ENCODE measurements at regions not wholly inside any gene's neighbourhood (a gene's known extent, or its start where the extent isn't known, plus 50 kb on each side); places are given as distances from the start of the nearest gene placed in this dataset.

DNA sequence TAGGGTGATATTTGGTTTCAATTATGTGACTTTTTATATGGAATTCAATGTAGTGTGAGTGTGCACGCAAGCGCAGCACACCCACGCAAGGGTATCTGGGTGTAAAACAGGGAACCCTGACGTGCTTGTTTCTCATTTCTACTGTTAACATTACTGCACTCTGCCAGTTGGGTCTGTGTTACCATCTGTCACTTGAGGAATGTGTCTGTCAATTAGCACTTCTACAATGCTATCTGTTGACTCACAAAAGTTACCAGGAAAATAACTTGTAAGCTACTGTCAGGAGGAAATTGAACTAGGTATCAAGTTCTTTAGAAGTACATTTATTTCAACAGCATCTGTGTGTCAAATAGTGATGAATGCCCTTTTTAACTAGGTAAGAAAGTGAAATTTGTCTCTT, 695.5 kb upstream of the LRFN5 start:
- H3F3A ChIP-seq (replicated peaks; ENCODE audit: insufficient read depth): no peaks in the 10 kb centered on the region
- no peaks in the 10 kb centered on the region for H3K4me1 ChIP-seq (ENCODE audit: control insufficient read depth in 1 of 2, insufficient read depth in 2 of 2, low read depth in 1 of 2, low read length in 1 of 2)
- H3K9ac ChIP-seq: no peak overlapping the region
- DNase-seq: no peak
- ChIA-PET CTCF (no interaction called here), POLR2A (no interaction called here)
- no peak overlapping the region for H3K4me2 ChIP-seq
- TF ChIP-seq, protein P1, sequence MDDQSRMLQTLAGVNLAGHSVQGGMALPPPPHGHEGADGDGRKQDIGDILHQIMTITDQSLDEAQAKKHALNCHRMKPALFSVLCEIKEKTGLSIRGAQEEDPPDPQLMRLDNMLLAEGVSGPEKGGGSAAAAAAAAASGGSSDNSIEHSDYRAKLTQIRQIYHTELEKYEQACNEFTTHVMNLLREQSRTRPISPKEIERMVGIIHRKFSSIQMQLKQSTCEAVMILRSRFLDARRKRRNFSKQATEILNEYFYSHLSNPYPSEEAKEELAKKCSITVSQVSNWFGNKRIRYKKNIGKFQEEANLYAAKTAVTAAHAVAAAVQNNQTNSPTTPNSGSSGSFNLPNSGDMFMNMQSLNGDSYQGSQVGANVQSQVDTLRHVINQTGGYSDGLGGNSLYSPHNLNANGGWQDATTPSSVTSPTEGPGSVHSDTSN (IDR thresholded peaks at IDR 0.05): no peak
- TF ChIP-seq MXI1 (IDR thresholded peaks at IDR 0.05; ENCODE audit: low read depth, low read length): no peak
- no peak for TF ChIP-seq TCF12 (IDR thresholded peaks at IDR 0.05)
- H3K4me3 ChIP-seq (ENCODE audit: low read depth in 2 of 2, low read length in 1 of 2): no peak overlapping the region
- H2AFZ ChIP-seq (ENCODE audit: low read depth): no peak overlapping the region
- no peaks in the 10 kb centered on the region for H3K9me3 ChIP-seq
- H3K9me2 ChIP-seq: no peaks in the 10 kb centered on the region
- WGBS (ENCODE audit: low lambda C conversion rate): 30% methylated on average over 4 of the region's 4 CpGs
- no peaks in the 10 kb centered on the region for H3K79me2 ChIP-seq (ENCODE audit: insufficient read depth)
- H4K20me1 ChIP-seq (ENCODE audit: insufficient read depth): no peaks in the 10 kb centered on the region
- no peaks in the 10 kb centered on the region for H3K36me3 ChIP-seq (replicated peaks in 1 of 2; ENCODE audit: control insufficient read depth in 1 of 2, insufficient read depth in 2 of 2, low read length in 1 of 2)
- no peaks in the 10 kb centered on the region for H3K27me3 ChIP-seq (ENCODE audit: insufficient read depth)
- H3K27ac ChIP-seq (ENCODE audit: low read depth in 2 of 2, low read length in 1 of 2): no peak overlapping the region

DNA sequence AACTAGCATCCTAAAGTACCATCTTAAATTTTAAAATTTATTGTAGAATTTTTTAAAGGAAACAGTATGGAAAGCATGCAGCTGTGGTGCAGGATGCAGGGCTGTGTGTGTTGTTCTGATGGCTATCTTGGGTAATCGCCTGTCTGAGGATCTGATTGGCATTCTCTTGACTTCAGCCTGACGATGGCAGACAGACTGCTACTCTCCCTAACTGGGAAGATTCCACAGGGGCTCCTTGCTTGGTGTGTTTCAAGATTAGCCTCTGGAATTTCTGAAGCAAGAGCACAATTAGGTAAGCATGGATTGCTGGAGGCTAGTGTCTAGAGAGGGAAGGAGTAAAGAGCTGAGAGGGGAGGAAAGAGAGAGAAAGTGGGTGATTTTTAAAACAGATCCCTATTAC, 696.8 kb upstream of the LRFN5 start:
- no peaks in the 10 kb centered on the region for H3K9me3 ChIP-seq
- H3K9me2 ChIP-seq: no peaks in the 10 kb centered on the region
- H3K9ac ChIP-seq: no peak overlapping the region
- no peak overlapping the region for H3K4me3 ChIP-seq (ENCODE audit: low read depth in 2 of 2, low read length in 1 of 2)
- no peaks in the 10 kb centered on the region for H3K27me3 ChIP-seq (ENCODE audit: insufficient read depth)
- no peaks in the 10 kb centered on the region for H3K4me1 ChIP-seq (ENCODE audit: control insufficient read depth in 1 of 2, insufficient read depth in 2 of 2, low read depth in 1 of 2, low read length in 1 of 2)
- no peaks in the 10 kb centered on the region for H3K36me3 ChIP-seq (replicated peaks in 1 of 2; ENCODE audit: control insufficient read depth in 1 of 2, insufficient read depth in 2 of 2, low read length in 1 of 2)
- H3F3A ChIP-seq (replicated peaks; ENCODE audit: insufficient read depth): no peaks in the 10 kb centered on the region
- H3K4me2 ChIP-seq: no peak overlapping the region
- ChIA-PET CTCF (no interaction called here), POLR2A (no interaction called here)
- no peak overlapping the region for H3K27ac ChIP-seq (ENCODE audit: low read depth in 2 of 2, low read length in 1 of 2)
- H2AFZ ChIP-seq (ENCODE audit: low read depth): no peak overlapping the region
- 0% methylated on average over 2 of the region's 2 CpGs for WGBS (ENCODE audit: low lambda C conversion rate)
- DNase-seq: peak; percentile 0
- no peaks in the 10 kb centered on the region for H3K79me2 ChIP-seq (ENCODE audit: insufficient read depth)
- TF ChIP-seq MAX (IDR thresholded peaks at IDR 0.05; ENCODE audit: low read depth) (no peak), JUND (IDR thresholded peaks at IDR 0.05) (no peak), TCF12 (IDR thresholded peaks at IDR 0.05) (no peak), POLR2AphosphoS5 (IDR thresholded peaks at IDR 0.05; ENCODE audit: low read depth, low read length) (no peak), RCOR1 (IDR thresholded peaks at IDR 0.05; ENCODE audit: low read length) (no peak), FOXM1 (IDR thresholded peaks at IDR 0.05; ENCODE audit: low read depth) (no peak)
- no peaks in the 10 kb centered on the region for H4K20me1 ChIP-seq (ENCODE audit: insufficient read depth)

DNA sequence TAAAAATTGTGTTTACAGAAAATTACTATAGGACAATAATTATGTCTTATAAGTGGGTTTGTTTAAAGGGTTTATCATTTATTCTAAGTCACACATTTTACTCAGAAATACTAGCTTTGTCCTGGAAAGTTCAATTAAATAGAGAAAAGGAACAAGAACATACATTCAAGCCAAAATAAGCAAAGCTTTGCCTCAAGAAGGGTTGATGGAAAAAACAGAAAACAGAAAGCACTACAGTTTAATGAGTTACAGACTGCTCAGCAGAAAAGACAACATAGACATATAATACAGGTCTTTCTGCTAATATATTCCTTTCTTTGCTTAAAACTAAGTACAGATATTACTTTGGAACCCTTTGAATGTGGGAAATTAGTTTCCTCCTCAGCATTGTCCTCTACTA, 703.0 kb upstream of the LRFN5 start:
- Histone ChIP-seq H3K4me3 (ENCODE audit: low read depth in 2 of 2, low read length in 1 of 2) (no peak overlapping the region), H3K27ac (ENCODE audit: low read depth in 2 of 2, low read length in 1 of 2) (no peak overlapping the region), H3F3A (replicated peaks; ENCODE audit: insufficient read depth) (no peaks in the 10 kb centered on the region), H3K79me2 (ENCODE audit: insufficient read depth) (no peaks in the 10 kb centered on the region), H3K9me2 (no peaks in the 10 kb centered on the region), H3K27me3 (ENCODE audit: insufficient read depth) (no peaks in the 10 kb centered on the region), H3K9me3 (no peaks in the 10 kb centered on the region), H3K9ac (no peak overlapping the region), H3K4me1 (ENCODE audit: control insufficient read depth in 1 of 2, insufficient read depth in 2 of 2, low read depth in 1 of 2, low read length in 1 of 2) (no peaks in the 10 kb centered on the region), H2AFZ (ENCODE audit: low read depth) (no peak overlapping the region), H3K36me3 (replicated peaks in 1 of 2; ENCODE audit: control insufficient read depth in 1 of 2, insufficient read depth in 2 of 2, low read length in 1 of 2) (no peaks in the 10 kb centered on the region), H4K20me1 (ENCODE audit: insufficient read depth) (no peaks in the 10 kb centered on the region), H3K4me2 (no peak overlapping the region)
- TF ChIP-seq TCF12 (IDR thresholded peaks at IDR 0.05): no peak
- no peak for TF ChIP-seq SIN3A (IDR thresholded peaks at IDR 0.05; ENCODE audit: borderline replicate concordance, low read depth, low read length)
- no peak for TF ChIP-seq MEF2A (IDR thresholded peaks at IDR 0.05; ENCODE audit: borderline replicate concordance, low read depth)
- TF ChIP-seq FOSL2 (IDR thresholded peaks at IDR 0.05; ENCODE audit: borderline replicate concordance, low read depth): no peak
- ChIA-PET POLR2A (no interaction called here), CTCF (no interaction called here)
- DNase-seq: no peak
